GM12878 (cell line): ENCODE measurements at regions not wholly inside any gene's neighbourhood (a gene's known extent, or its start where the extent isn't known, plus 50 kb on each side); places are given as distances from the start of the nearest gene placed in this dataset.

ENCODE experiments used
- ATAC-seq: fragments of 200-7000 bp; cut with Tn5 transposase; 3 replicates; pipeline ENCODE4 v1.9.1; 2020; ENCODE audit warnings: mild to moderate bottlenecking, moderate library complexity
- BruUV-seq: library from RNA; stranded (reverse); fragments of 400-500 nt; replicated peaks from 2 replicates; lab custom pipeline; 2021; lab: Mats Ljungman, UMichigan
- CTCF ChIA-PET: fragments of 300-600 bp; sonication (Branson Sonifier 250); formaldehyde crosslinking; extraction: SDS; loops from one replicate; lab custom pipeline; 2021; ENCODE audit warnings: inconsistent platforms; lab: Yijun Ruan, JAX
- POLR2A ChIA-PET: fragments of 350-600 bp; formaldehyde crosslinking; extraction: SDS; loops from one replicate; lab custom pipeline; 2021; ENCODE audit warnings: inconsistent platforms; lab: Charles Lee
- RAD21 ChIA-PET: fragments of 300-600 bp; sonication (Branson Sonifier 250); formaldehyde crosslinking; loops from one replicate; lab custom pipeline; 2023; ENCODE audit warnings: antibody characterized with exemption; ENCODE audit not compliant: unreplicated experiment; lab: Charles Lee
- SMC1A ChIA-PET: fragments of 300-600 bp; sonication (Branson Sonifier 250); formaldehyde crosslinking; loops from one replicate; lab custom pipeline; 2023; ENCODE audit not compliant: unreplicated experiment, uncharacterized antibody; lab: Charles Lee
- DNase-seq: peaks from one replicate; pipeline ENCODE4 v3.0.0-alpha.2; 2011; ENCODE audit warnings: low read depth, low spot score
- FAIRE-seq: peaks from 3 replicates; lab custom pipeline; 2011; peaks lifted over from hg19 to GRCh38; lab: Jason Lieb, UNC
- H2AFZ ChIP-seq: 2 replicates; pipeline ENCODE4 v1.6.0; 2011; ENCODE audit warnings: low read depth, low read length, control low read depth; ENCODE audit not compliant: control insufficient read depth
- H3K27ac ChIP-seq: 2 replicates; pipeline ENCODE4 v1.5.1; 2011; ENCODE audit warnings: control low read depth; ENCODE audit not compliant: control insufficient read depth, insufficient read depth
- H3K27me3 ChIP-seq, 2 experiments: replicated peaks in 1 of 2; 2 replicates each; pipeline versions ENCODE4 v1.6.0 to v1.6.1; 2011; ENCODE audit warnings: low read length in 1 of 2; ENCODE audit not compliant: control insufficient read depth in 2 of 2, insufficient read depth in 2 of 2
- H3K36me3 ChIP-seq, 2 experiments: 2 replicates each; pipeline ENCODE4 v1.5.1; 2011; ENCODE audit warnings: low read length in 1 of 2; ENCODE audit not compliant: control insufficient read depth in 2 of 2, insufficient read depth in 2 of 2
- H3K4me1 ChIP-seq: 2 replicates; pipeline ENCODE4 v1.6.1; 2011; ENCODE audit warnings: mild to moderate bottlenecking, low read length, moderate library complexity, mixed read lengths; ENCODE audit not compliant: control insufficient read depth, insufficient read depth
- H3K4me2 ChIP-seq: 2 replicates; pipeline ENCODE4 v1.6.0; 2011; ENCODE audit warnings: control low read depth; ENCODE audit not compliant: control insufficient read depth, insufficient read depth
- H3K4me3 ChIP-seq: fragments of 200-600 bp; sonication (generic); 2 replicates; pipeline ENCODE4 v1.5.1; 2016
- H3K79me2 ChIP-seq: 2 replicates; pipeline ENCODE4 v1.6.0; 2011; ENCODE audit warnings: low read length; ENCODE audit not compliant: control insufficient read depth, insufficient read depth
- H3K9ac ChIP-seq: 2 replicates; pipeline ENCODE4 v1.8.0; 2011; ENCODE audit warnings: low read length, control low read depth, mixed read lengths; ENCODE audit not compliant: control insufficient read depth, insufficient read depth
- H3K9me3 ChIP-seq: replicated peaks from 3 replicates; pipeline ENCODE4 v1.5.1; 2011; ENCODE audit warnings: mild to moderate bottlenecking, low read length; ENCODE audit not compliant: control insufficient read depth, insufficient read depth
- H4K20me1 ChIP-seq: 2 replicates; pipeline ENCODE4 v1.6.0; 2011; ENCODE audit not compliant: control insufficient read depth, insufficient read depth
- CEBPB ChIP-seq, 2 experiments: fragments of 150-350 bp in 1 of 2; IDR thresholded peaks; 2 replicates each; pipeline ENCODE4 v1.6.1; 2012 to 2014; ENCODE audit warnings: low read depth in 2 of 2, low read length in 2 of 2, borderline replicate concordance in 1 of 2, inconsistent platforms in 1 of 2
- DPF2 ChIP-seq: fragments of 450-650 bp; IDR thresholded peaks from 2 replicates; pipeline ENCODE4 v1.6.1; 2017; ENCODE audit warnings: mild to moderate bottlenecking
- NFYA ChIP-seq: IDR thresholded peaks from 2 replicates; pipeline ENCODE4 v1.6.1; 2011; ENCODE audit warnings: low read depth, mild to moderate bottlenecking, low read length, improper control_type of control experiment, borderline replicate concordance
- SPI1 ChIP-seq: IDR thresholded peaks from 2 replicates; pipeline ENCODE4 v1.6.1; 2011; ENCODE audit warnings: low read depth, mild to moderate bottlenecking, low read length, moderate library complexity, borderline replicate concordance; ENCODE audit not compliant: insufficient read depth
- TAF1 ChIP-seq: IDR thresholded peaks from 2 replicates; pipeline ENCODE4 v1.6.1; 2011; ENCODE audit warnings: mild to moderate bottlenecking, low read depth, low read length, borderline replicate concordance
- TARDBP ChIP-seq: IDR thresholded peaks from 2 replicates; pipeline ENCODE4 v1.6.1; 2016; ENCODE audit warnings: borderline replicate concordance
- WGBS: methylation state at CpG from one replicate; pipeline ENCODE4 v1.1.6; 2016; ENCODE audit warnings: low lambda C conversion rate; ENCODE audit not compliant: insufficient replicate concordance, insufficient coverage; ENCODE audit errors: missing lambda C conversion rate; 5-methylcytosine and 5-hydroxymethylcytosine counted together
- in situ Hi-C: fragments of 300-500 bp; cut with MboI; formaldehyde crosslinking; loops from 9 replicates; pipeline ENCODE4 v1.14.3; 2018; ENCODE audit warnings: mixed read lengths
- intact Hi-C: fragments of 100-400 bp; cut with micrococcal nuclease; formaldehyde crosslinking; loops from one replicate; pipeline ENCODE4 v1.14.2; 2022; ENCODE audit not compliant: unreplicated experiment
- TF ChIP-seq, protein P1 (sequence below): fragments of 450-650 bp; IDR thresholded peaks from 2 replicates; pipeline ENCODE4 v1.6.1; 2018; ENCODE audit warnings: borderline replicate concordance, mild to moderate bottlenecking; ENCODE audit not compliant: partially characterized antibody
- TF ChIP-seq, protein P2 (sequence below): IDR thresholded peaks from 2 replicates; pipeline ENCODE4 v1.6.1; 2011; ENCODE audit warnings: borderline replicate concordance, low read depth, mild to moderate bottlenecking, moderate library complexity, mixed read lengths, low read length; ENCODE audit not compliant: insufficient read depth; ENCODE audit errors: extremely low read length

DNA sequence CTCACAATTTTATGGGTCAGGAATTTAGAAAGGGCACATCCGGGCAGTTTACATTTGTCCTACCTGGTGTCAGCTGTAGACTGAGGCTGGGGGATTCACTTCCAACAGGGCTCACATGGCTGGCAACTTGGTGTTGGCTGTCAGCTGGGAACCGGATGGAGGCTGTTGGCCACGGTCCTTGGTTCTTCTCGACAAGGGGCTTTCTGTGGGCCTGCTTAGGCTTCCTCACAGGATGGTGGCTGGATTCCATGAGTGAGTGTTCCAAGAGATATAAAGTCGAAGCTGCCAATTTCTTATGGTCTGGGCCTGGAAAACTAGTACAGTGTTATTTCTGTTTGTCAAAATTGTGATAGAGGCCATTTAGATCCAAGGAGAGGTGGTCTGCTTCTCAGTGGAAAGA lies 127.9 kb downstream of the PTCSC3 start:
- Histone ChIP-seq H3K4me1 (no peaks in the 10 kb centered on the region), H3K27ac (no peak overlapping the region), H3K4me3 (no peak overlapping the region), H4K20me1 (no peaks in the 10 kb centered on the region), H3K27me3 (no peaks in the 10 kb centered on the region; a peak in 1 of 4 replicates), H3K9ac (no peak overlapping the region), H3K4me2 (no peak overlapping the region), H3K9me3 (no peaks in the 10 kb centered on the region), H3K36me3 (no peaks in the 10 kb centered on the region), H3K79me2 (no peaks in the 10 kb centered on the region), H2AFZ (no peak overlapping the region)
- FAIRE-seq: no peak
- 31% methylated on average over 5 of the region's 5 CpGs for WGBS
- no TSS peak for BruUV-seq
- ChIA-PET POLR2A (no interaction called here), SMC1A (interaction anchor here (0.6 kb wide), 1 partner anchor 222 kb away, joined by 3 read pairs; no protein-coding TSS in a partner anchor), RAD21 (no interaction called here), CTCF (interaction anchor here (1.1 kb wide), 2 partner anchors 20 to 169 kb away, joined by 3 read pairs; no protein-coding TSS in a partner anchor)
- in situ Hi-C loops (no loop called here), intact Hi-C loops (no loop called here)
- DNase-seq: no peak
- no peak for TF ChIP-seq NFYA
- no peak for TF ChIP-seq CEBPB (IDR thresholded peaks at IDR 0.05; ENCODE audit: borderline replicate concordance in 1 of 2, low read depth in 2 of 2, low read length in 2 of 2)
- TF ChIP-seq, protein P1, sequence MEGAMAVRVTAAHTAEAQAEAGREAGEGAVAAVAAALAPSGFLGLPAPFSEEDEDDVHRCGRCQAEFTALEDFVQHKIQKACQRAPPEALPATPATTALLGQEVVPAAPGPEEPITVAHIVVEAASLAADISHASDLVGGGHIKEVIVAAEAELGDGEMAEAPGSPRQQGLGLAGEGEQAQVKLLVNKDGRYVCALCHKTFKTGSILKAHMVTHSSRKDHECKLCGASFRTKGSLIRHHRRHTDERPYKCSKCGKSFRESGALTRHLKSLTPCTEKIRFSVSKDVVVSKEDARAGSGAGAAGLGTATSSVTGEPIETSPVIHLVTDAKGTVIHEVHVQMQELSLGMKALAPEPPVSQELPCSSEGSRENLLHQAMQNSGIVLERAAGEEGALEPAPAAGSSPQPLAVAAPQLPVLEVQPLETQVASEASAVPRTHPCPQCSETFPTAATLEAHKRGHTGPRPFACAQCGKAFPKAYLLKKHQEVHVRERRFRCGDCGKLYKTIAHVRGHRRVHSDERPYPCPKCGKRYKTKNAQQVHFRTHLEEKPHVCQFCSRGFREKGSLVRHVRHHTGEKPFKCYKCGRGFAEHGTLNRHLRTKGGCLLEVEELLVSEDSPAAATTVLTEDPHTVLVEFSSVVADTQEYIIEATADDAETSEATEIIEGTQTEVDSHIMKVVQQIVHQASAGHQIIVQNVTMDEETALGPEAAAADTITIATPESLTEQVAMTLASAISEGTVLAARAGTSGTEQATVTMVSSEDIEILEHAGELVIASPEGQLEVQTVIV: no peak
- no peak for TF ChIP-seq TARDBP
- TF ChIP-seq, protein P2, sequence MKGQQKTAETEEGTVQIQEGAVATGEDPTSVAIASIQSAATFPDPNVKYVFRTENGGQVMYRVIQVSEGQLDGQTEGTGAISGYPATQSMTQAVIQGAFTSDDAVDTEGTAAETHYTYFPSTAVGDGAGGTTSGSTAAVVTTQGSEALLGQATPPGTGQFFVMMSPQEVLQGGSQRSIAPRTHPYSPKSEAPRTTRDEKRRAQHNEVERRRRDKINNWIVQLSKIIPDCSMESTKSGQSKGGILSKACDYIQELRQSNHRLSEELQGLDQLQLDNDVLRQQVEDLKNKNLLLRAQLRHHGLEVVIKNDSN: no peak
- TF ChIP-seq TAF1: no peak
- TF ChIP-seq SPI1: no peak
- TF ChIP-seq DPF2: no peak
- no peak for ATAC-seq
